B cell (primary cell): ENCODE measurements at regions not wholly inside any gene's neighbourhood (a gene's known extent, or its start where the extent isn't known, plus 50 kb on each side); places are given as distances from the start of the nearest gene placed in this dataset.

Experiments used
- EZH2 ChIP-seq: IDR thresholded peaks from 2 replicates; pipeline ENCODE4 v1.6.1; 2012; ENCODE audit warnings: borderline replicate concordance, low read depth, mild to moderate bottlenecking, moderate library complexity, low read length; ENCODE audit not compliant: insufficient read depth, poor library complexity, severe bottlenecking
- TF ChIP-seq, protein P1 (sequence below): fragments of 200-600 bp; IDR thresholded peaks from one replicate; pipeline ENCODE4 v1.8.0; 2022; ENCODE audit warnings: antibody characterized with exemption, mild to moderate bottlenecking

DNA sequence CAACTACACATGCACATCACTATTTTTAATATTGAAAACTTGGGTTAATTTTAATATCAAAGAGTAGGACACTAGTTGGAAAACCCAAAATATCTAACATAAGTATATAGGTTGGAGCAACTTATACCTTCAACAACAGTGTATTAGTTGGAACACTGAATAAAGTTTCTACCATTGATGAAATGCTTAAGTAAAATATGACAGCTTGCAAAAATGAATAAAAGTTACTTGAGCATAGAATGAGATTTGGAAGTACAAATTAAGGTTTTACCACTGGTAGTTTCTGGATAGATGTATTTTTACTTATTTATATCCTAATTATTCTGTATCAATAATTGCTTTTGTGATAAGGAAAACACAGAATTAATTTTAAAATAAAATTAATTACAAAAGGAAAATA, 1079.6 kb downstream of the ADGRL3 start:
- TF ChIP-seq, protein P1, sequence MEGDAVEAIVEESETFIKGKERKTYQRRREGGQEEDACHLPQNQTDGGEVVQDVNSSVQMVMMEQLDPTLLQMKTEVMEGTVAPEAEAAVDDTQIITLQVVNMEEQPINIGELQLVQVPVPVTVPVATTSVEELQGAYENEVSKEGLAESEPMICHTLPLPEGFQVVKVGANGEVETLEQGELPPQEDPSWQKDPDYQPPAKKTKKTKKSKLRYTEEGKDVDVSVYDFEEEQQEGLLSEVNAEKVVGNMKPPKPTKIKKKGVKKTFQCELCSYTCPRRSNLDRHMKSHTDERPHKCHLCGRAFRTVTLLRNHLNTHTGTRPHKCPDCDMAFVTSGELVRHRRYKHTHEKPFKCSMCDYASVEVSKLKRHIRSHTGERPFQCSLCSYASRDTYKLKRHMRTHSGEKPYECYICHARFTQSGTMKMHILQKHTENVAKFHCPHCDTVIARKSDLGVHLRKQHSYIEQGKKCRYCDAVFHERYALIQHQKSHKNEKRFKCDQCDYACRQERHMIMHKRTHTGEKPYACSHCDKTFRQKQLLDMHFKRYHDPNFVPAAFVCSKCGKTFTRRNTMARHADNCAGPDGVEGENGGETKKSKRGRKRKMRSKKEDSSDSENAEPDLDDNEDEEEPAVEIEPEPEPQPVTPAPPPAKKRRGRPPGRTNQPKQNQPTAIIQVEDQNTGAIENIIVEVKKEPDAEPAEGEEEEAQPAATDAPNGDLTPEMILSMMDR, result no peak
- TF ChIP-seq EZH2, result no peak
